ENCODE measurements at regions not wholly inside any gene's neighbourhood (a gene's known extent, or its start where the extent isn't known, plus 50 kb on each side); places are given as distances from the start of the nearest gene placed in this dataset.

GRCh38 chr20:63115651-63116411 lies 100.1 kb downstream of the YTHDF1 start:
- no peak for TF ChIP-seq CEBPB (IDR thresholded peaks at IDR 0.05)
- no peak for TF ChIP-seq NFE2L2 (conservative IDR thresholded peaks at IDR 0.05; ENCODE audit: low read length)
- TF ChIP-seq ELK1 (IDR thresholded peaks at IDR 0.05; ENCODE audit: low read depth, low read length), result no peak
- no peak for TF ChIP-seq ZNF302 (CRISPR knock-in tag; IDR thresholded peaks at IDR 0.05)
- TF ChIP-seq HOXA7 (CRISPR knock-in tag; IDR thresholded peaks at IDR 0.05), result no peak
- no peak for TF ChIP-seq TP53 (CRISPR knock-in tag; IDR thresholded peaks at IDR 0.05)
- TF ChIP-seq ZSCAN20 (CRISPR knock-in tag; IDR thresholded peaks at IDR 0.05), result no peak
- no peak for TF ChIP-seq RFX5 (IDR thresholded peaks at IDR 0.05)
- no peak for TF ChIP-seq KDM1A (IDR thresholded peaks at IDR 0.05; ENCODE audit: low read depth)
- TF ChIP-seq HDAC2 (IDR thresholded peaks at IDR 0.05), result no peak
- CTCF ChIA-PET, result interaction anchor here (1.0 kb wide), 2 partner anchors 10 to 13 kb away, joined by 3 to 4 read pairs; no protein-coding TSS in a partner anchor
- WGBS (ENCODE audit: missing lambda C conversion rate), result 29% methylated on average over 11 of the region's 11 CpGs
- no peak overlapping the region for H3K4me2 ChIP-seq
- H3K4me1 ChIP-seq, result no peaks in the 10 kb centered on the region
- no peak overlapping the region for H3K4me3 ChIP-seq
- H3K27ac ChIP-seq, result no peak overlapping the region
- ATAC-seq (no peak), FAIRE-seq (no peak), DNase-seq (ENCODE audit: low read depth in 1 of 2, low spot score in 1 of 2) (no peak)
- POLR2A ChIA-PET, result no interaction called here
- H3K9me3 ChIP-seq, result peaks cover 14% of the 10 kb centered on the region

GRCh38 chr20:63114693-63115311 lies 101.1 kb downstream of the YTHDF1 start:
- ATAC-seq (no peak), FAIRE-seq (no peak), DNase-seq (ENCODE audit: low read depth in 1 of 2, low spot score in 1 of 2) (no peak)
- Histone ChIP-seq H3K4me2 (no peak overlapping the region), H3K4me1 (no peaks in the 10 kb centered on the region), H3K4me3 (no peak overlapping the region), H3K9me3 (peaks cover 14% of the 10 kb centered on the region), H3K27ac (no peak overlapping the region)
- POLR2A ChIA-PET, result no interaction called here
- CTCF ChIA-PET, result interaction anchor here (1.0 kb wide), 1 partner anchor 12 kb away, joined by 3 read pairs; no protein-coding TSS in a partner anchor
- no peak for TF ChIP-seq MAFK (IDR thresholded peaks at IDR 0.05; ENCODE audit: partially characterized antibody)
- no peak for TF ChIP-seq PBX3 (IDR thresholded peaks at IDR 0.05)
- no peak for TF ChIP-seq MAZ (IDR thresholded peaks at IDR 0.05; ENCODE audit: borderline replicate concordance, low read depth, low read length)
- no peak for TF ChIP-seq HES2 (IDR thresholded peaks at IDR 0.05)
- TF ChIP-seq NFE2L2 (conservative IDR thresholded peaks at IDR 0.05; ENCODE audit: low read length), result no peak
- no peak for TF ChIP-seq KDM1A (IDR thresholded peaks at IDR 0.05; ENCODE audit: low read depth)
- TF ChIP-seq RFX5 (IDR thresholded peaks at IDR 0.05), result no peak
- TF ChIP-seq ATOH8 (CRISPR knock-in tag; IDR thresholded peaks at IDR 0.05; ENCODE audit: low read depth), result no peak
- no peak for TF ChIP-seq RNF2 (IDR thresholded peaks at IDR 0.05; ENCODE audit: borderline replicate concordance, low read depth)
- TF ChIP-seq REST (IDR thresholded peaks at IDR 0.05), result no peak
- no peak for TF ChIP-seq SMC3 (IDR thresholded peaks at IDR 0.05)
- TF ChIP-seq ELK1 (IDR thresholded peaks at IDR 0.05; ENCODE audit: low read depth, low read length), result no peak
- TF ChIP-seq CHD2 (IDR thresholded peaks at IDR 0.05; ENCODE audit: low read length, partially characterized antibody), result no peak
- no peak for TF ChIP-seq E2F6 (IDR thresholded peaks at IDR 0.05; ENCODE audit: borderline replicate concordance, low read depth)
- TF ChIP-seq TP53 (CRISPR knock-in tag; IDR thresholded peaks at IDR 0.05), result no peak
- no peak for TF ChIP-seq CEBPB (IDR thresholded peaks at IDR 0.05)
- no peak for TF ChIP-seq HMGXB4 (CRISPR knock-in tag; IDR thresholded peaks at IDR 0.05; ENCODE audit: borderline replicate concordance)
- no peak for TF ChIP-seq TFCP2L1 (CRISPR knock-in tag; IDR thresholded peaks at IDR 0.05)
- no peak for TF ChIP-seq JUNB (IDR thresholded peaks at IDR 0.05)
- WGBS (ENCODE audit: missing lambda C conversion rate), result 17% methylated on average over 14 of the region's 16 CpGs
